ENCODE measurements at regions not wholly inside any gene's neighbourhood (a gene's known extent, or its start where the extent isn't known, plus 50 kb on each side); places are given as distances from the start of the nearest gene placed in this dataset.

DNA sequence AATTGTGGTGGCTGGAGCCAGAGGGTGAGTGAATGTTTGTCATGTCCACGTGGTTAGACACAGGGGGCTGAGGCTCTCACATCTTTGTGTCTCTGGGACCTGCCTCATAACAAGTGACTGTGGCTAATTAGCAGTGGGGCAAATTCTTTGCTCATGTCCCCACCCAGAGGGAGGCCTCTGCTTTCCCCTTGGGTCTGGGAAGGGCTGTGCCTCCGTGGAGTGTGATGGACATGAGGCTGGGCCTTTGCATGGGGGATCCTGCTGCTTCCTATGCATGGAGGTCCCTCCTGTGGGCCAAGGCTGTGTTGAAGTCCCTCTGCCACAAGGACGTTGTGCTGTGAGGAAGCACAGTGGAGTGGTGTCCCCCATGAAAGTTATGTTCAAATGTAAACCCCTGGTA, 327.4 kb upstream of the SHH start:
- Mint-ChIP-seq H3K27ac (no peak overlapping the region), H3K27me3 (ENCODE audit: insufficient read depth, low read depth, poor library complexity) (no peaks in the 10 kb centered on the region), H3K36me3 (ENCODE audit: low read depth) (no peaks in the 10 kb centered on the region), H3K4me3 (no peak overlapping the region), H3K4me1 (no peaks in the 10 kb centered on the region; the same call in 2 of the 3 replicates), H3K9me3 (peaks cover 7% of the 10 kb centered on the region; the same call in 2 of the 3 replicates)
- no peak for ATAC-seq
- H3K4me3 ChIP-seq, result no peak overlapping the region
- H3K79me2 ChIP-seq (replicated peaks; ENCODE audit: insufficient read depth), result no peaks in the 10 kb centered on the region
- DNase-seq (ENCODE audit: low spot score), result no peak
- no peaks in the 10 kb centered on the region for H3F3A ChIP-seq (replicated peaks; ENCODE audit: low read depth)
- H3K9me2 ChIP-seq (ENCODE audit: insufficient read depth), result no peaks in the 10 kb centered on the region
- no peak overlapping the region for H3K27ac ChIP-seq (ENCODE audit: low read depth)
- no peaks in the 10 kb centered on the region for H3K4me1 ChIP-seq (ENCODE audit: insufficient read depth)
- no peaks in the 10 kb centered on the region for H4K20me1 ChIP-seq (replicated peaks; ENCODE audit: insufficient read depth)
- TF ChIP-seq EZH2phosphoT487 (IDR thresholded peaks at IDR 0.05; ENCODE audit: unreplicated experiment) (no peak), CREB1 (CRISPR knock-in tag; IDR thresholded peaks at IDR 0.05; ENCODE audit: low read depth) (no peak), ETS1 (IDR thresholded peaks at IDR 0.05) (no peak), ZNF331 (CRISPR knock-in tag; IDR thresholded peaks at IDR 0.05; ENCODE audit: low read depth) (no peak), NANOG (IDR thresholded peaks at IDR 0.05; ENCODE audit: borderline replicate concordance) (no peak), JUNB (IDR thresholded peaks at IDR 0.05; ENCODE audit: unreplicated experiment) (no peak), STAT1 (IDR thresholded peaks at IDR 0.05; ENCODE audit: unreplicated experiment) (no peak), ZNF114 (CRISPR knock-in tag; IDR thresholded peaks at IDR 0.05) (no peak), EZH2 (IDR thresholded peaks at IDR 0.05; ENCODE audit: low read depth, unreplicated experiment) (no peak), ZNF462 (CRISPR knock-in tag; IDR thresholded peaks at IDR 0.05) (no peak), POLR2AphosphoS5 (IDR thresholded peaks at IDR 0.05; ENCODE audit: low read depth) (no peak)
- TF ChIP-seq, protein P1, sequence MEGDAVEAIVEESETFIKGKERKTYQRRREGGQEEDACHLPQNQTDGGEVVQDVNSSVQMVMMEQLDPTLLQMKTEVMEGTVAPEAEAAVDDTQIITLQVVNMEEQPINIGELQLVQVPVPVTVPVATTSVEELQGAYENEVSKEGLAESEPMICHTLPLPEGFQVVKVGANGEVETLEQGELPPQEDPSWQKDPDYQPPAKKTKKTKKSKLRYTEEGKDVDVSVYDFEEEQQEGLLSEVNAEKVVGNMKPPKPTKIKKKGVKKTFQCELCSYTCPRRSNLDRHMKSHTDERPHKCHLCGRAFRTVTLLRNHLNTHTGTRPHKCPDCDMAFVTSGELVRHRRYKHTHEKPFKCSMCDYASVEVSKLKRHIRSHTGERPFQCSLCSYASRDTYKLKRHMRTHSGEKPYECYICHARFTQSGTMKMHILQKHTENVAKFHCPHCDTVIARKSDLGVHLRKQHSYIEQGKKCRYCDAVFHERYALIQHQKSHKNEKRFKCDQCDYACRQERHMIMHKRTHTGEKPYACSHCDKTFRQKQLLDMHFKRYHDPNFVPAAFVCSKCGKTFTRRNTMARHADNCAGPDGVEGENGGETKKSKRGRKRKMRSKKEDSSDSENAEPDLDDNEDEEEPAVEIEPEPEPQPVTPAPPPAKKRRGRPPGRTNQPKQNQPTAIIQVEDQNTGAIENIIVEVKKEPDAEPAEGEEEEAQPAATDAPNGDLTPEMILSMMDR (conservative IDR thresholded peaks at IDR 0.05; ENCODE audit: low read depth in 2 of 2), result no peak
- TF ChIP-seq, protein P2, sequence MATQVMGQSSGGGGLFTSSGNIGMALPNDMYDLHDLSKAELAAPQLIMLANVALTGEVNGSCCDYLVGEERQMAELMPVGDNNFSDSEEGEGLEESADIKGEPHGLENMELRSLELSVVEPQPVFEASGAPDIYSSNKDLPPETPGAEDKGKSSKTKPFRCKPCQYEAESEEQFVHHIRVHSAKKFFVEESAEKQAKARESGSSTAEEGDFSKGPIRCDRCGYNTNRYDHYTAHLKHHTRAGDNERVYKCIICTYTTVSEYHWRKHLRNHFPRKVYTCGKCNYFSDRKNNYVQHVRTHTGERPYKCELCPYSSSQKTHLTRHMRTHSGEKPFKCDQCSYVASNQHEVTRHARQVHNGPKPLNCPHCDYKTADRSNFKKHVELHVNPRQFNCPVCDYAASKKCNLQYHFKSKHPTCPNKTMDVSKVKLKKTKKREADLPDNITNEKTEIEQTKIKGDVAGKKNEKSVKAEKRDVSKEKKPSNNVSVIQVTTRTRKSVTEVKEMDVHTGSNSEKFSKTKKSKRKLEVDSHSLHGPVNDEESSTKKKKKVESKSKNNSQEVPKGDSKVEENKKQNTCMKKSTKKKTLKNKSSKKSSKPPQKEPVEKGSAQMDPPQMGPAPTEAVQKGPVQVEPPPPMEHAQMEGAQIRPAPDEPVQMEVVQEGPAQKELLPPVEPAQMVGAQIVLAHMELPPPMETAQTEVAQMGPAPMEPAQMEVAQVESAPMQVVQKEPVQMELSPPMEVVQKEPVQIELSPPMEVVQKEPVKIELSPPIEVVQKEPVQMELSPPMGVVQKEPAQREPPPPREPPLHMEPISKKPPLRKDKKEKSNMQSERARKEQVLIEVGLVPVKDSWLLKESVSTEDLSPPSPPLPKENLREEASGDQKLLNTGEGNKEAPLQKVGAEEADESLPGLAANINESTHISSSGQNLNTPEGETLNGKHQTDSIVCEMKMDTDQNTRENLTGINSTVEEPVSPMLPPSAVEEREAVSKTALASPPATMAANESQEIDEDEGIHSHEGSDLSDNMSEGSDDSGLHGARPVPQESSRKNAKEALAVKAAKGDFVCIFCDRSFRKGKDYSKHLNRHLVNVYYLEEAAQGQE (IDR thresholded peaks at IDR 0.05; ENCODE audit: unreplicated experiment), result no peak
- no peaks in the 10 kb centered on the region for H3K36me3 ChIP-seq (ENCODE audit: insufficient read depth)
- H2AFZ ChIP-seq, result no peak overlapping the region
- H3K27me3 ChIP-seq (ENCODE audit: insufficient read depth), result no peaks in the 10 kb centered on the region
- no peak overlapping the region for H3K4me2 ChIP-seq

All from GM23338 (cell line).